ENCODE measurements at regions not wholly inside any gene's neighbourhood (a gene's known extent, or its start where the extent isn't known, plus 50 kb on each side); places are given as distances from the start of the nearest gene placed in this dataset.

GRCh38 chr13:110822669-110822945 is 92.3 kb downstream of the ANKRD10 start:
- Histone ChIP-seq H3K4me1 (peaks cover 0 to 6% of the 10 kb centered on the region in 2 donors), H3K4me3 (no peak overlapping the region), H3K27me3 (no peaks in the 10 kb centered on the region), H3K36me3 (no peaks in the 10 kb centered on the region), H3K27ac (no peak overlapping the region), H3K9me3 (no peaks in the 10 kb centered on the region)
- no peak for ATAC-seq
- TF ChIP-seq, protein P1, sequence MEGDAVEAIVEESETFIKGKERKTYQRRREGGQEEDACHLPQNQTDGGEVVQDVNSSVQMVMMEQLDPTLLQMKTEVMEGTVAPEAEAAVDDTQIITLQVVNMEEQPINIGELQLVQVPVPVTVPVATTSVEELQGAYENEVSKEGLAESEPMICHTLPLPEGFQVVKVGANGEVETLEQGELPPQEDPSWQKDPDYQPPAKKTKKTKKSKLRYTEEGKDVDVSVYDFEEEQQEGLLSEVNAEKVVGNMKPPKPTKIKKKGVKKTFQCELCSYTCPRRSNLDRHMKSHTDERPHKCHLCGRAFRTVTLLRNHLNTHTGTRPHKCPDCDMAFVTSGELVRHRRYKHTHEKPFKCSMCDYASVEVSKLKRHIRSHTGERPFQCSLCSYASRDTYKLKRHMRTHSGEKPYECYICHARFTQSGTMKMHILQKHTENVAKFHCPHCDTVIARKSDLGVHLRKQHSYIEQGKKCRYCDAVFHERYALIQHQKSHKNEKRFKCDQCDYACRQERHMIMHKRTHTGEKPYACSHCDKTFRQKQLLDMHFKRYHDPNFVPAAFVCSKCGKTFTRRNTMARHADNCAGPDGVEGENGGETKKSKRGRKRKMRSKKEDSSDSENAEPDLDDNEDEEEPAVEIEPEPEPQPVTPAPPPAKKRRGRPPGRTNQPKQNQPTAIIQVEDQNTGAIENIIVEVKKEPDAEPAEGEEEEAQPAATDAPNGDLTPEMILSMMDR (IDR thresholded peaks at IDR 0.05) = no peak
- no peak for DNase-seq
- intact Hi-C loops (cut with DNase I) = no loop called here

- no peaks in the 10 kb centered on the region for H3K9me3 ChIP-seq
- no peaks in the 10 kb centered on the region for H3K36me3 ChIP-seq
- intact Hi-C loops (cut with DNase I) = no loop called here
- H3K27me3 ChIP-seq = no peaks in the 10 kb centered on the region
- H3K4me1 ChIP-seq = no peaks in the 10 kb centered on the region
- no peak overlapping the region for H3K4me3 ChIP-seq
- DNase-seq (peak in 2 of 4 donors; percentile 29 to 56), ATAC-seq (no peak)
- H3K27ac ChIP-seq = no peak overlapping the region
- TF ChIP-seq, protein P1 (IDR thresholded peaks at IDR 0.05) = no peak
Observed at GRCh38 chr13:110824702-110825300, 90.1 kb downstream of the ANKRD10 start.

- DNase-seq = no peak
- TF ChIP-seq, protein P1 (IDR thresholded peaks at IDR 0.05) = no peak
- no peaks in the 10 kb centered on the region for H3K36me3 ChIP-seq
- ATAC-seq = no peak
- H3K4me3 ChIP-seq = no peak overlapping the region
- H3K27ac ChIP-seq = no peak overlapping the region
- peaks cover 0 to 4% of the 10 kb centered on the region in 2 donors for H3K27me3 ChIP-seq
- intact Hi-C loops (cut with DNase I) = no loop called here
- H3K9me3 ChIP-seq = no peaks in the 10 kb centered on the region
- H3K4me1 ChIP-seq = no peaks in the 10 kb centered on the region
Observed at GRCh38 chr13:110825516-110825915, 89.4 kb downstream of the ANKRD10 start.

DNA sequence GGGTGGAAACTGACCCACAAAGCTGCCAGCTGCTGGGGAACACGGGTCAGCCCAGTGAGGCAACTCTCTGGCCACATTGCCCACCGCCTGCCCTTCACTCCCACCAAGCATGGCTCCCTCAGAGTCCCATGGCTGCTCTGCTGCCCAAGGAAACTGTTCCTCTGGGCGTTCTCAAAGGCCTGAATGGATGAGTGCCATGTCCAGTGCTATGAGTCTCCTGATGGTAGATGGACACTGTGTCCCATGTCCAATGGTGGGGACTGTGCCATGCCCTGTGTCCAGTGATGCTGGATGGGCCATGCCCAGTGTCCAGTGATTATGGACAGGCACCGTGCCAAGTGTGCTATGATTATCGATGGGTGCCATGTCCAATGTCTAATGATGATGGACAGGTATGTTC is 88.8 kb downstream of the ANKRD10 start:
- H3K27me3 ChIP-seq = peaks cover 0 to 8% of the 10 kb centered on the region in 2 donors
- H3K36me3 ChIP-seq = no peaks in the 10 kb centered on the region
- DNase-seq (no peak), ATAC-seq (no peak)
- TF ChIP-seq, protein P1 (IDR thresholded peaks at IDR 0.05) = no peak
- no peak overlapping the region for H3K27ac ChIP-seq
- no peaks in the 10 kb centered on the region for H3K9me3 ChIP-seq
- no peak overlapping the region for H3K4me3 ChIP-seq
- intact Hi-C loops (cut with DNase I) = no loop called here
- H3K4me1 ChIP-seq = no peaks in the 10 kb centered on the region

GRCh38 chr13:110826861-110827672 is 87.8 kb downstream of the ANKRD10 start:
- DNase-seq (no peak), ATAC-seq (no peak)
- Histone ChIP-seq H3K27ac (no peak overlapping the region), H3K4me3 (no peak overlapping the region), H3K9me3 (no peaks in the 10 kb centered on the region), H3K4me1 (no peaks in the 10 kb centered on the region), H3K36me3 (no peaks in the 10 kb centered on the region), H3K27me3 (peaks cover 0 to 18% of the 10 kb centered on the region in 2 donors)
- TF ChIP-seq, protein P1 (IDR thresholded peaks at IDR 0.05) = no peak
- intact Hi-C loops (cut with DNase I) = no loop called here
